Subcutaneous abdominal adipose tissue (tissue), 5 donors: ENCODE measurements at regions not wholly inside any gene's neighbourhood (a gene's known extent, or its start where the extent isn't known, plus 50 kb on each side); places are given as distances from the start of the nearest gene placed in this dataset.

ENCODE experiments used
- H3K27ac ChIP-seq: one replicate; pipeline ENCODE4 v1.7.0; 2013; ENCODE audit warnings: low read depth, mild to moderate bottlenecking, inconsistent platforms, low read length, moderate library complexity
- H3K27me3 ChIP-seq, 5 donors: one replicate each; pipeline ENCODE4 v1.7.0; 2013; ENCODE audit warnings: low read length in 5 of 5, inconsistent platforms in 1 of 5; ENCODE audit not compliant: control insufficient read depth in 5 of 5, insufficient read depth in 4 of 5
- H3K36me3 ChIP-seq, 5 donors: one replicate each; pipeline ENCODE4 v1.7.0; 2013; ENCODE audit warnings: low read length in 5 of 5; ENCODE audit not compliant: control insufficient read depth in 5 of 5, insufficient read depth in 5 of 5
- H3K4me1 ChIP-seq, 5 donors: one replicate each; pipeline ENCODE4 v1.7.0; 2013; ENCODE audit warnings: low read length in 5 of 5, mild to moderate bottlenecking in 3 of 5, moderate library complexity in 1 of 5; ENCODE audit not compliant: control insufficient read depth in 5 of 5, insufficient read depth in 5 of 5
- H3K4me3 ChIP-seq, 5 donors: one replicate each; pipeline ENCODE4 v1.7.0; 2013; ENCODE audit warnings: low read length in 5 of 5, low read depth in 1 of 5
- H3K9ac ChIP-seq, 5 donors: one replicate each; pipeline ENCODE4 v1.7.0; 2013; ENCODE audit warnings: low read length in 5 of 5, mild to moderate bottlenecking in 4 of 5, moderate library complexity in 3 of 5
- H3K9me3 ChIP-seq, 5 donors: one replicate each; pipeline ENCODE4 v1.7.0; 2013; ENCODE audit warnings: low read length in 5 of 5; ENCODE audit not compliant: control insufficient read depth in 5 of 5
- donor health status: healthy.
- donor health status: healthy.
- donor health status: healthy.
- donor health status: healthy.
- donor health status: healthy.

DNA sequence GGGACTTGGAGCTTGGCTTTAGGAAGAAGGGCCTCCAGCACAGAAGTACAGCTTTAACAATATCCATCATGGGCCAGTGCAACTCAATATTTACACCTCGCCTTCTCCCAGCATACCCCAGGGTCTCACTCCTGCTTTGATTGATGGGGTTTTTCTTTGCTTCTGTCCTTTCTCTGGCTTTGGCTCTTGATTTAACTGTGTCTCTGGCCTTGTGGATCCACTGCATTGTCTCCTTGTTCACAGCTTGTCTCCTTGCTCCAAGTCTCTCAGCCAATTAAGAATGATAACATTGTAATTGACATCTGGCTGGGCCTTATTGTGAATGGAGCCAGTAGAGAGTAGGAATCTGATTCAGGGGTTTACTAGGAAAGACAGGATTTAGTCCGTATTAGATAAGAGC lies 1019.5 kb downstream of the TMEM182 start:
- Histone ChIP-seq H3K27ac (no peak overlapping the region), H3K9ac (no peak overlapping the region), H3K9me3 (no peaks in the 10 kb centered on the region), H3K36me3 (no peaks in the 10 kb centered on the region), H3K27me3 (no peaks in the 10 kb centered on the region), H3K4me3 (no peak overlapping the region), H3K4me1 (no peaks in the 10 kb centered on the region)

DNA sequence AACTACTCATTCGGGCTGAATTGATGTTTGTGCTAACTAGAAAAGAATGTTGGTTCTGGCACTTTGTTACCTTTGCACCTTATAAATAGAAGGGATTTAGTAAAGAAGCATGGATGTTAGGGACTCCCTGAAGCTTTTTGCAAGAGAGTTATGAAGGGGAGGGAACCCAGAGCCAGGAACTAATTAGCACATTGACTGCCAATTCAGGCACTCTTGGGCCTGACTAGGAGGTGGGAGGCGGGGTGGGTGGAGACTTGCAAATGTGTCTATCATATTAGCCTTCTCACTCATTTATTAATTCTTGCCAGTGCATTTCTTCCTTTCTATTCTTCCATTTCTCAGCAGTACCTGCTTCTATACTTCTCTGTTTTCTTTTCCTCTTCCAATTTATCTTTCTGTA lies 1022.4 kb downstream of the TMEM182 start:
- no peak overlapping the region for H3K27ac ChIP-seq
- no peaks in the 10 kb centered on the region for H3K9me3 ChIP-seq
- H3K27me3 ChIP-seq, result no peaks in the 10 kb centered on the region
- no peak overlapping the region for H3K4me3 ChIP-seq
- H3K4me1 ChIP-seq, result peaks cover 0 to 4% (median 1%) of the 10 kb centered on the region in 5 donors
- no peaks in the 10 kb centered on the region for H3K36me3 ChIP-seq
- no peak overlapping the region for H3K9ac ChIP-seq

DNA sequence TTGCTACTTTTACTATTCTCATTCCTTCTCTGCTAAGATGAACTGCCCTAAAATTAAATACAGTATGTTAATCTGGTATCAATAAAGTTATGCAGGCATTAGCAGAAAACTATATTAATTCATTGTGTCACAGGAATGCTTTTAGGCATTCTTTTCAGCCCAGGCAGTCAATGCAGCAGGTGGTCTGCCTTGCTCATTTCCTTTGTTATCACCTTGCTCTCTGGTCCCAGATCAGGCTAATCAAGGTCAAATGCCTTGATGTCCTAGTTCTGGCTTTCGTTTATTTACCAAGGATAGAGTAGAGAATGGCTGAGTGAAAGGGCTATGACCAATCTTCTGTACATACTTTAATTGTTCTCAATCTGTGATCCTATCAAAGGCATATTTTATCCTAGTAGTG lies 1023.6 kb downstream of the TMEM182 start:
- H3K9ac ChIP-seq, result no peak overlapping the region
- no peaks in the 10 kb centered on the region for H3K36me3 ChIP-seq
- no peaks in the 10 kb centered on the region for H3K9me3 ChIP-seq
- peaks cover 0 to 10% (median 8%) of the 10 kb centered on the region in 5 donors for H3K4me1 ChIP-seq
- H3K4me3 ChIP-seq, result no peak overlapping the region
- H3K27ac ChIP-seq, result no peak overlapping the region
- H3K27me3 ChIP-seq, result no peaks in the 10 kb centered on the region

DNA sequence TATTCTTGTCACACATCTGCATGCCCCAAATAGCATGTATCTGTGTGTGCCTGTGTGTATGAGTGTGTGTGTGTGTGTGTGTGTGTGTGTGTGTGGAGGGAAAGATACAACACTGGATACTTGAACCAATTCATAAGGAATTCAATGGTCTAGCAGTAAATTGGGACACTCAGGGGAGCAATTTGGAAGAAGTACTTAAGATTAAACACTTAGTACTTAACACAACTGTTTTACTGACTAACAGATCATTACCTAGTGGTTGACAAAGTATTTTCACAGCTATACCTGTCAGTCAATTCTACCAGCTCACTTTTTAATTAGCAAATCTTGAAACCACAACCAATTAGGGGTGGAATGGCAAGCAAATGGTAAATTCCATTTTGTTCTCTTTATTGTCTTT lies 1024.1 kb downstream of the TMEM182 start:
- H3K27me3 ChIP-seq, result no peaks in the 10 kb centered on the region
- H3K4me1 ChIP-seq, result peaks cover 0 to 10% (median 8%) of the 10 kb centered on the region in 5 donors
- no peaks in the 10 kb centered on the region for H3K9me3 ChIP-seq
- no peak overlapping the region for H3K4me3 ChIP-seq
- no peak overlapping the region for H3K9ac ChIP-seq
- no peak overlapping the region for H3K27ac ChIP-seq
- no peaks in the 10 kb centered on the region for H3K36me3 ChIP-seq

GRCh38 chr2:103788389-103788788 lies 1026.6 kb downstream of the TMEM182 start:
- Histone ChIP-seq H3K27me3 (no peaks in the 10 kb centered on the region), H3K9me3 (no peaks in the 10 kb centered on the region), H3K4me1 (peaks cover 0 to 10% (median 8%) of the 10 kb centered on the region in 5 donors), H3K36me3 (no peaks in the 10 kb centered on the region), H3K9ac (no peak overlapping the region), H3K27ac (no peak overlapping the region), H3K4me3 (no peak overlapping the region)

- Histone ChIP-seq H3K4me1 (peaks cover 0 to 10% (median 8%) of the 10 kb centered on the region in 5 donors), H3K36me3 (no peaks in the 10 kb centered on the region), H3K27me3 (no peaks in the 10 kb centered on the region), H3K9ac (no peak overlapping the region), H3K9me3 (no peaks in the 10 kb centered on the region), H3K27ac (no peak overlapping the region), H3K4me3 (no peak overlapping the region)
Observed at GRCh38 chr2:103788951-103789350, 1027.1 kb downstream of the TMEM182 start.

- Histone ChIP-seq H3K27me3 (no peaks in the 10 kb centered on the region), H3K27ac (no peak overlapping the region), H3K9ac (no peak overlapping the region), H3K36me3 (no peaks in the 10 kb centered on the region), H3K4me3 (no peak overlapping the region), H3K9me3 (no peaks in the 10 kb centered on the region), H3K4me1 (peaks cover 0 to 10% (median 8%) of the 10 kb centered on the region in 5 donors)
Observed at GRCh38 chr2:103789381-103790095, 1027.7 kb downstream of the TMEM182 start.

DNA sequence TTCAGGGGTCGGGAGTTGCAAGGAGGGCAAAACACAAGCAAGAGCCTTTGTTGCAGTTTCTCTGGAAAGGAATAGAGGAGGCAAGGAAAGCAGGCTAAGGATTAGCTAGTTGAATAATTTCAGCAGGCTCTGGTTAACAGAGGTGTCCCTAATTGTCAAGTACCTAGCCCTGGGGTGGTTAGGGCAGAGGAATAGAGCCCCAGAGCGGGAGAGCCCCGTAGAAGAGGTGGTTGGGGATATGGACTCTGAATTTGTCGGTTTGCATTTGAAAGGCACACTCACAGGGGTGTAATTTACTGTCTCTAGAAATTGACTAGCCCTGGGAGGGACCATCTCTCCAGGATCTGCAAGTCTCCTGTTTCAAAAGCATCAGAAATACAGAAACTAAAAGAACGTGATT lies 1030.2 kb downstream of the TMEM182 start:
- Histone ChIP-seq H3K36me3 (no peaks in the 10 kb centered on the region), H3K27ac (no peak overlapping the region), H3K9me3 (no peaks in the 10 kb centered on the region), H3K9ac (no peak overlapping the region), H3K4me3 (no peak overlapping the region), H3K4me1 (peaks cover 0 to 10% (median 8%) of the 10 kb centered on the region in 5 donors), H3K27me3 (no peaks in the 10 kb centered on the region)

GRCh38 chr2:103798291-103798690 lies 1036.5 kb downstream of the TMEM182 start:
- no peak overlapping the region for H3K27ac ChIP-seq

DNA sequence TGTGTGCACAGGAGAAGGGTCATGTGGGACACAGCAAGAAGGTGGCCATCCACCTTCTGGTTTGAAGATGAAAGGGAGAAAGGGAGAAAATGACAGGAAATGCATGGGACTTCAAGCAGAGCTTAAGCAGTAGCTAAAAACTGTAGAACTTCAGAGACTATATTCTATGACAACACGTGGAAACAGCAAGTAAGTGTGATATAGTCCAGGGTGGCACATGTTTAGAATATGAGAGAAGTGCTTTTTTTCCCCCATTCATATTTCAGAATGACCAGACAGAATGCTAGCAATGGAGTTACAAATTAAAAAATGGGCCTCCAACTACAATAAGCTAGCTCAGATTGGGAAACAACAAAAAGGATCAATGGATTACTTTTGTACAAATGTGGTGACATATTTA lies 1042.2 kb downstream of the TMEM182 start:
- Histone ChIP-seq H3K9ac (no peak overlapping the region), H3K4me3 (no peak overlapping the region), H3K27me3 (no peaks in the 10 kb centered on the region), H3K4me1 (no peaks in the 10 kb centered on the region), H3K36me3 (no peaks in the 10 kb centered on the region), H3K9me3 (peaks cover 0 to 4% (median 3%) of the 10 kb centered on the region in 5 donors), H3K27ac (no peak overlapping the region)

More at GRCh38 chr2:103798291-103798690, 1036.5 kb downstream of the TMEM182 start:
- Histone ChIP-seq H3K27me3 (no peaks in the 10 kb centered on the region), H3K4me1 (no peaks in the 10 kb centered on the region), H3K9ac (no peak overlapping the region), H3K36me3 (no peaks in the 10 kb centered on the region), H3K4me3 (no peak overlapping the region), H3K9me3 (peaks cover 0 to 3% (median 0%) of the 10 kb centered on the region in 5 donors)
